ENCODE measurements at regions not wholly inside any gene's neighbourhood (a gene's known extent, or its start where the extent isn't known, plus 50 kb on each side); places are given as distances from the start of the nearest gene placed in this dataset.
A peak's percentile ranks its signal among the peaks of the same experiment; 100 is the strongest.

GRCh38 chr1:63710308-63710707 is 63.5 kb upstream of the ROR1 start:
- Histone ChIP-seq H3K4me3 (no peak overlapping the region), H3K27me3 (no peaks in the 10 kb centered on the region), H3K36me3 (no peaks in the 10 kb centered on the region), H3K27ac (no peak overlapping the region), H3K9me3 (no peaks in the 10 kb centered on the region), H3K4me1 (peaks cover 0 to 10% (median 2%) of the 10 kb centered on the region in 4 donors)
- DNase-seq (ENCODE audit: low spot score in 2 of 2) = no peak
- TF ChIP-seq CTCF (IDR thresholded peaks at IDR 0.05) (no peak), EP300 (IDR thresholded peaks at IDR 0.05) (no peak), POLR2A (IDR thresholded peaks at IDR 0.05) (no peak)
- 88 to 93% methylated on average over 4 of the region's 4 CpGs for WGBS, 2 donors

DNA sequence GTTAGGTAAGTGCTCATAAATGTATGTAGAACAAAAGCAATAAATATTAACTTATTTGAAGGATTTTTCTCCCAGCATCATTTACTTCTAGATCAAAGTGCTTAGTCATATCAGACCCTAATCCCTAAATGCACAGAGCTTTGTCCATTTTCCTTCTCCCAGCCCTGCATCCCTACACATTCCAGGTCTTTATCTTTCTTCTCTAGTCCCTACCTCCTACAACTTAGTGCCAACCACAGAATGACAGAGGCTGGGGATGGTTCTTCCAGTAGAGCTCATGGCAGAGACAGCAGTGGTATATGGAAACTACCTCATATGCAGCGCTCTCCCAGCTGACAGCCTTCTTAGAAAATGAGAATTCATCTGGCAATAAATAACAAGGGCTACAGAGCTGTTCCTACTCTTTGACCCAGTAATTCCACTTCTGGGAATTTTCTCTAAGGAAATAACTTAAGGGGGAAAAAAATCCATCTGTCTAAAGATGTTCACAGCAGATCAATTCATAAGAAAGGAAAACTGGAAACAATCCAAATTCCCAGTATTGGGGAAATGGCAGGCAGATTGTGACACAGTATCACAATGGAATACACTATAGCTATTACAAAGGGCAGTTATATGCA is 62.9 kb upstream of the ROR1 start:
- H3K9me3 ChIP-seq = no peaks in the 10 kb centered on the region
- H3K36me3 ChIP-seq = no peaks in the 10 kb centered on the region
- TF ChIP-seq CTCF (IDR thresholded peaks at IDR 0.05) (no peak), POLR2A (IDR thresholded peaks at IDR 0.05) (no peak), EP300 (IDR thresholded peaks at IDR 0.05) (no peak)
- 39 to 47% methylated on average over 1 of the region's 1 CpG for WGBS, 2 donors
- H3K4me3 ChIP-seq = no peak overlapping the region
- H3K4me1 ChIP-seq = peaks cover 0 to 10% (median 2%) of the 10 kb centered on the region in 4 donors
- H3K27ac ChIP-seq = peak overlapping the region in 1 of 4 donors; percentile 41
- H3K27me3 ChIP-seq = no peaks in the 10 kb centered on the region
- DNase-seq (ENCODE audit: low spot score in 2 of 2) = no peak

GRCh38 chr1:63713041-63713440 is 60.8 kb upstream of the ROR1 start:
- Histone ChIP-seq H3K4me3 (no peak overlapping the region), H3K36me3 (no peaks in the 10 kb centered on the region), H3K27ac (no peak overlapping the region), H3K9me3 (no peaks in the 10 kb centered on the region), H3K27me3 (no peaks in the 10 kb centered on the region), H3K4me1 (peaks cover 0 to 10% (median 2%) of the 10 kb centered on the region in 4 donors)
- no peak for DNase-seq (ENCODE audit: low spot score in 2 of 2)
- WGBS, 2 donors = 88 to 89% methylated on average over 3 of the region's 3 CpGs
- no peak for TF ChIP-seq CTCF (IDR thresholded peaks at IDR 0.05)

GRCh38 chr1:63713627-63714481 is 60.0 kb upstream of the ROR1 start:
- Histone ChIP-seq H3K4me1 (peaks cover 0 to 10% (median 2%) of the 10 kb centered on the region in 4 donors), H3K36me3 (no peaks in the 10 kb centered on the region), H3K27me3 (no peaks in the 10 kb centered on the region), H3K27ac (no peak overlapping the region), H3K9me3 (no peaks in the 10 kb centered on the region), H3K4me3 (no peak overlapping the region)
- no peak for DNase-seq (ENCODE audit: low spot score in 2 of 2)
- no peak for TF ChIP-seq POLR2A (IDR thresholded peaks at IDR 0.05)
- no peak for TF ChIP-seq EP300 (IDR thresholded peaks at IDR 0.05)
- TF ChIP-seq CTCF (IDR thresholded peaks at IDR 0.05) = no peak
- WGBS, 2 donors = 52 to 60% methylated on average over 6 of the region's 6 CpGs

- DNase-seq (ENCODE audit: low spot score in 2 of 2) = no peak
- Histone ChIP-seq H3K27me3 (no peaks in the 10 kb centered on the region), H3K4me1 (peaks cover 0 to 10% (median 2%) of the 10 kb centered on the region in 4 donors), H3K36me3 (no peaks in the 10 kb centered on the region), H3K27ac (no peak overlapping the region), H3K9me3 (no peaks in the 10 kb centered on the region), H3K4me3 (no peak overlapping the region)
- 36 to 66% methylated on average over 2 of the region's 2 CpGs for WGBS, 2 donors
- TF ChIP-seq EP300 (IDR thresholded peaks at IDR 0.05) = no peak
- no peak for TF ChIP-seq POLR2A (IDR thresholded peaks at IDR 0.05)
- no peak for TF ChIP-seq CTCF (IDR thresholded peaks at IDR 0.05)
Observed at GRCh38 chr1:63714482-63714760, 59.4 kb upstream of the ROR1 start.

Measured in tibial nerve (tissue), 4 donors.